Hepatocyte (in vitro differentiated cells): ENCODE measurements at regions not wholly inside any gene's neighbourhood (a gene's known extent, or its start where the extent isn't known, plus 50 kb on each side); places are given as distances from the start of the nearest gene placed in this dataset.

Source experiments
- DNase-seq: peaks from one replicate; pipeline ENCODE4 v3.0.0-alpha.2; 2016; ENCODE audit warnings: low spot score
- H2AFZ ChIP-seq: fragments of 200-600 bp; sonication (generic); 2 replicates; pipeline ENCODE4 v1.6.0; 2016; ENCODE audit warnings: antibody characterized with exemption, mild to moderate bottlenecking
- H3K27ac ChIP-seq: fragments of 200-600 bp; sonication (generic); 2 replicates; pipeline ENCODE4 v1.5.1; 2016; ENCODE audit warnings: mild to moderate bottlenecking
- H3K27me3 ChIP-seq: fragments of 200-600 bp; sonication (generic); 2 replicates; pipeline ENCODE4 v1.6.1; 2016
- H3K36me3 ChIP-seq: fragments of 200-600 bp; sonication (generic); replicated peaks from 2 replicates; pipeline ENCODE4 v1.5.1; 2016; ENCODE audit warnings: low read depth; ENCODE audit not compliant: insufficient read depth
- H3K4me1 ChIP-seq: fragments of 200-600 bp; sonication (generic); 2 replicates; pipeline ENCODE4 v1.5.1; 2016; ENCODE audit warnings: mild to moderate bottlenecking, moderate library complexity; ENCODE audit not compliant: insufficient read depth
- H3K4me2 ChIP-seq: fragments of 200-600 bp; sonication (generic); 2 replicates; pipeline ENCODE4 v1.6.0; 2016
- H3K4me3 ChIP-seq: fragments of 200-600 bp; sonication (generic); 2 replicates; pipeline ENCODE4 v1.5.1; 2016; ENCODE audit warnings: mild to moderate bottlenecking
- H3K79me2 ChIP-seq: fragments of 200-600 bp; sonication (generic); 2 replicates; pipeline ENCODE4 v1.6.0; 2017; ENCODE audit warnings: mild to moderate bottlenecking
- H3K9me2 ChIP-seq: fragments of 200-600 bp; sonication (generic); replicated peaks from 2 replicates; pipeline ENCODE4 v1.6.0; 2017; ENCODE audit warnings: mild to moderate bottlenecking; ENCODE audit not compliant: insufficient read depth
- H3K9me3 ChIP-seq: fragments of 200-600 bp; sonication (generic); 2 replicates; pipeline ENCODE4 v1.5.1; 2016; ENCODE audit warnings: low read depth, mild to moderate bottlenecking
- H4K20me1 ChIP-seq: fragments of 200-600 bp; sonication (generic); 2 replicates; pipeline ENCODE4 v1.6.0; 2016; ENCODE audit warnings: mild to moderate bottlenecking; ENCODE audit not compliant: insufficient read depth, poor library complexity, severe bottlenecking
- CTCF ChIP-seq: fragments of 200-600 bp; sonication (generic); IDR thresholded peaks from 2 replicates; pipeline ENCODE4 v1.5.1; 2016; ENCODE audit warnings: antibody characterized with exemption, mild to moderate bottlenecking; ENCODE audit not compliant: poor library complexity
- EZH2 ChIP-seq: fragments of 200-600 bp; sonication (generic); IDR thresholded peaks from 2 replicates; pipeline ENCODE4 v1.6.1; 2016; ENCODE audit warnings: antibody characterized with exemption, mild to moderate bottlenecking, borderline replicate concordance
- EZH2phosphoT487 ChIP-seq: fragments of 200-600 bp; sonication (generic); IDR thresholded peaks from one replicate; pipeline ENCODE4 v1.6.1; 2018; ENCODE audit warnings: antibody characterized with exemption, mild to moderate bottlenecking, low read depth, moderate library complexity; ENCODE audit not compliant: unreplicated experiment, severe bottlenecking
- WGBS: methylation state at CpG from one replicate; pipeline ENCODE4 v1.1.6; 2016; ENCODE audit warnings: low lambda C conversion rate; ENCODE audit errors: missing lambda C conversion rate; 5-methylcytosine and 5-hydroxymethylcytosine counted together

DNA sequence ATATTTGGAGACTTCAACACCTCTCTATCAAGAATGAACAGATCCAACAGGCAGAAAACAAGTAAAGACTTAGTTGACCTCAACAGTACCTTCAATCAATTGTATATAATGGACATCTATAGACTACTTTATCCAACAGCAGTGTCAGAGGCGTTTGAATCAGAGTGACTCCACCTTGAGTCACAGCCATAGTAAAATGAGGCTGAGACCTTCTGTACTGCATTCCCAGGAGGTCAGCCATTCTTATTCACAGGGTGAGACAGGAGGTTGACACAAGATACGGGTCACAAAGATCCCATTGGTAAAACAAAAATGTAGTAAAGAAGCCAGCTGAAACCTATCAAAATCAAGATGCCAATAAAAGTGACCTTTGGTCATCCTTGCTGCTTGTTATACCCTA is 299.8 kb downstream of the CNTN3 start:
- no peak overlapping the region for H3K4me3 ChIP-seq
- no peak for DNase-seq
- no peaks in the 10 kb centered on the region for H3K9me3 ChIP-seq
- H3K27me3 ChIP-seq = no peaks in the 10 kb centered on the region
- no peak overlapping the region for H3K27ac ChIP-seq
- no peaks in the 10 kb centered on the region for H3K9me2 ChIP-seq
- no peak for TF ChIP-seq EZH2
- no peak for TF ChIP-seq CTCF
- no peak for TF ChIP-seq EZH2phosphoT487
- H3K36me3 ChIP-seq = no peaks in the 10 kb centered on the region
- no peaks in the 10 kb centered on the region for H3K4me1 ChIP-seq
- H3K4me2 ChIP-seq = no peak overlapping the region
- H2AFZ ChIP-seq = no peak overlapping the region
- no peaks in the 10 kb centered on the region for H4K20me1 ChIP-seq
- 73% methylated on average over 2 of the region's 2 CpGs for WGBS
- H3K79me2 ChIP-seq = no peaks in the 10 kb centered on the region

DNA sequence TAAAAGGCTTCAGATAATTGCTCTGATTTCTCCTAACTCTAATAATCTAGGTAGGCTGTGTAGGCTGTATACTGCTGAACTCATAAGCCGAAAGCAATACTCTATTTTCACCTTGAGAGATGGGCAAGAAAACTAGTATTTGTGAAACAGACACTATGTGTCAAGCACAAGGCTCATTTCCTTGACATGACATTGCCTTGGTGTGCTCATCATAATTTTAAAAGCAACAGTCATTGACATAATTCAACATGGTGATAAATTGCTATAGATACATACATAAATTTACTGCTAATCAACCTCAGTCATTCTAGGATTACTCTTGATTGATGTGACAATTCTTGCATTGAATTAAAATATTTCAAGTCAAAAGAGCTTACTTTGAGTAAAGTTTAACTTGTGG is 304.7 kb downstream of the CNTN3 start:
- Histone ChIP-seq H3K27ac (no peak overlapping the region), H4K20me1 (no peaks in the 10 kb centered on the region), H3K36me3 (no peaks in the 10 kb centered on the region), H3K9me3 (no peaks in the 10 kb centered on the region), H3K27me3 (no peaks in the 10 kb centered on the region), H2AFZ (no peak overlapping the region), H3K9me2 (no peaks in the 10 kb centered on the region), H3K4me3 (no peak overlapping the region), H3K4me2 (no peak overlapping the region), H3K79me2 (no peaks in the 10 kb centered on the region), H3K4me1 (no peaks in the 10 kb centered on the region)
- 84% methylated on average over 1 of the region's 1 CpG for WGBS
- DNase-seq = no peak
- no peak for TF ChIP-seq EZH2phosphoT487

GRCh38 chr3:74304424-74304823 is 310.0 kb downstream of the CNTN3 start:
- Histone ChIP-seq H3K36me3 (no peaks in the 10 kb centered on the region), H3K4me3 (no peak overlapping the region), H2AFZ (no peak overlapping the region), H3K4me2 (no peak overlapping the region), H3K79me2 (no peaks in the 10 kb centered on the region), H3K27ac (no peak overlapping the region), H3K27me3 (no peaks in the 10 kb centered on the region), H3K9me3 (no peaks in the 10 kb centered on the region), H4K20me1 (no peaks in the 10 kb centered on the region), H3K4me1 (no peaks in the 10 kb centered on the region), H3K9me2 (no peaks in the 10 kb centered on the region)
- TF ChIP-seq EZH2 (no peak), CTCF (no peak), EZH2phosphoT487 (no peak)
- no peak for DNase-seq
- 89% methylated on average over 1 of the region's 1 CpG for WGBS

DNA sequence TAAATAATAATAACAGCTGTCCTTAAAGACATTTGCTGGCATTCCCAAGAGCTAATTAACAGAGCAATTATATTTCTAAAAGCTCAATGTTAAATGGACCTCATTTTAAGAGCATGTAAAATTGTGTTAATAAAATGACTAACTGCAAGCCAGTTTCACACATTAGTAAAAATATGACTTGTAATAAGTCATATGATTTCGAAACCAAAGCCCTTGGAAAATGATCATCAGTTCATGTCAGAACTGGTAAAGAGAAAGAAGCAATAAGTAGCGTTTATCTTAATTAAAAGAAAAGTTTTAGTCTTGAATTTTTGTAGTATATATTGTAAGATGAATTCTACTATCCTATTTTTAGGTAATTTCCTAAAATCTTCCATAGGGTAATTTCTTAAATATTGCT is 310.7 kb downstream of the CNTN3 start:
- Histone ChIP-seq H2AFZ (no peak overlapping the region), H3K27me3 (no peaks in the 10 kb centered on the region), H3K36me3 (no peaks in the 10 kb centered on the region), H3K4me1 (no peaks in the 10 kb centered on the region), H3K27ac (no peak overlapping the region), H3K9me3 (no peaks in the 10 kb centered on the region), H4K20me1 (no peaks in the 10 kb centered on the region), H3K4me3 (no peak overlapping the region), H3K79me2 (no peaks in the 10 kb centered on the region), H3K9me2 (no peaks in the 10 kb centered on the region), H3K4me2 (no peak overlapping the region)
- WGBS = 91% methylated on average over 2 of the region's 2 CpGs
- no peak for DNase-seq
- TF ChIP-seq CTCF = no peak
- TF ChIP-seq EZH2phosphoT487 = no peak
